HFF-Myc (cell line): ENCODE measurements at regions not wholly inside any gene's neighbourhood (a gene's known extent, or its start where the extent isn't known, plus 50 kb on each side); places are given as distances from the start of the nearest gene placed in this dataset.

ENCODE experiments used
- DNase-seq: peaks from one replicate; pipeline ENCODE4 v3.0.0-alpha.2; 2011; ENCODE audit warnings: low read depth; ENCODE audit errors: extremely low read depth
- H3K4me3 ChIP-seq: replicated peaks from 2 replicates; pipeline ENCODE4 v1.5.1; 2011; ENCODE audit warnings: low read depth, mild to moderate bottlenecking, control low read depth, low read length
- TF ChIP-seq, protein P1 (sequence below): IDR thresholded peaks from 2 replicates; pipeline ENCODE4 v1.5.1; 2012; ENCODE audit warnings: mild to moderate bottlenecking, low read depth, low read length, control low read depth; ENCODE audit errors: missing control alignments

DNA sequence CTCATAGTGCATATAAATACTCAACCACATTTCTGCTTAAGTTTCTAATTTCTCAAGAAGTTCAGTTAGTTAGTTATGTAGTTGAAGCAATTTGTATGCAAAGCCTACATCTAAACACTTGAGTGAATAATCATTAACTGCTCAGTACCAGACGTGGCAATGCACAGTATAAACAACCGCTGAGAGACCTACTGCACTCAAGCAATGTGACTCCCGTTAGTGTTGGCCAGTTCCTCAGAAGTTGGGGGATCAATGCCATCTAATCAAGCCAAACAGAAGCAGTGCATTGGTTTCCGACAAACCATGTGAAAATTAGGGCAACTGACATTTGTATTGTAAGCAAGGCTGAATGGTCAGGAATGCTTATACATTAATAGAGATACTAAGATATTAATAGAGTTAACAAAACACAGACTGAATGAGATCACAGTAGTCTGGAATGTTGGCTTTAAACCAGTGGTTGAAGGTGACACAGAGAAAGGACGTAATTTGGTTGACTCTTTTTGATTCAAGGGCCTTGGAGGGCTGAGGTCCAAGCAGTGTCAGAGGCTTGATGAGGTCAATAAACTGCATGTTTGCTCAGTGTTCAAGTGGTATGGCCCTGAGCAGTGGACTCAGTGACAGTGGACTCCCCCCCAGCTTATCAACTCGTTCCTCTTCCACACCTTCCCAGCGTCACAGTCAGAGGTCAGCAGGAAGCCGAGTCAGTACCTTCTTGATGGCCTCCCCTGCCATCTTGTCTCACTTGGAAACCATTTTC lies 255.5 kb downstream of the CTH start:
- TF ChIP-seq, protein P1, sequence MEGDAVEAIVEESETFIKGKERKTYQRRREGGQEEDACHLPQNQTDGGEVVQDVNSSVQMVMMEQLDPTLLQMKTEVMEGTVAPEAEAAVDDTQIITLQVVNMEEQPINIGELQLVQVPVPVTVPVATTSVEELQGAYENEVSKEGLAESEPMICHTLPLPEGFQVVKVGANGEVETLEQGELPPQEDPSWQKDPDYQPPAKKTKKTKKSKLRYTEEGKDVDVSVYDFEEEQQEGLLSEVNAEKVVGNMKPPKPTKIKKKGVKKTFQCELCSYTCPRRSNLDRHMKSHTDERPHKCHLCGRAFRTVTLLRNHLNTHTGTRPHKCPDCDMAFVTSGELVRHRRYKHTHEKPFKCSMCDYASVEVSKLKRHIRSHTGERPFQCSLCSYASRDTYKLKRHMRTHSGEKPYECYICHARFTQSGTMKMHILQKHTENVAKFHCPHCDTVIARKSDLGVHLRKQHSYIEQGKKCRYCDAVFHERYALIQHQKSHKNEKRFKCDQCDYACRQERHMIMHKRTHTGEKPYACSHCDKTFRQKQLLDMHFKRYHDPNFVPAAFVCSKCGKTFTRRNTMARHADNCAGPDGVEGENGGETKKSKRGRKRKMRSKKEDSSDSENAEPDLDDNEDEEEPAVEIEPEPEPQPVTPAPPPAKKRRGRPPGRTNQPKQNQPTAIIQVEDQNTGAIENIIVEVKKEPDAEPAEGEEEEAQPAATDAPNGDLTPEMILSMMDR = no peak
- no peak overlapping the region for H3K4me3 ChIP-seq
- DNase-seq = no peak

DNA sequence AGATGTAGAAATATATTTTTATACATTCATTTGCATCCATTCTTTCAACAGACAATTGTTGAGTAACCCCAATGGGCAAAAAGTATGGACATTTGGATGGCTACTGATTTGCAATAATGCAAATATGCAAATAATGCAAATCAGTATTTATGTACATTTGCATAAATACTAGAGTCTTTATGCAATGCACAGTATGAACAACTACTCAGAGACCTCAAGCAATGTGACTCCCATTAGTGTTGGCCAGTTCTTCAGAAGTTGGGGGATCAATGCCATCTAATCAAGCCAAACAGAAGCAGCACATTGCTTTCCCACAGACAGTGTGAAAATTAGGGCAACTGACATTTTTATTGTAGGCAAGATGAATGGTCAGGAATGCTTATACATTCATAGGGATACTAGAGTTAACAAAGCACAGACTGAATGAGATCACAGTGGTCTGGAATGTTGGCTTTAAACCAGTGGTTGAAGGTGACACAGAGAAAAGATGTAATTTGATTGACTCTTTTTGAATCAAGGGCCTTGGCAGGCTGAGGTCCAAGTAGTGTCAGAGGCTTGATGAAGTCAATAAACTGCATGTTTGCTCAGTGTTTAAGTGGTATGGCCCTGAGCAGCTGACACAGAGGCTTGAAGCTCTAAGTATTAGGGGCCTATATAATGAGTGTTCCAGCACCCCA lies 256.6 kb downstream of the CTH start:
- no peak overlapping the region for H3K4me3 ChIP-seq
- TF ChIP-seq, protein P1 = no peak
- DNase-seq = no peak

- DNase-seq = no peak
- H3K4me3 ChIP-seq = no peak overlapping the region
- TF ChIP-seq, protein P1 = no peak
Observed at GRCh38 chr1:70671006-70671405, 259.9 kb downstream of the CTH start.

DNA sequence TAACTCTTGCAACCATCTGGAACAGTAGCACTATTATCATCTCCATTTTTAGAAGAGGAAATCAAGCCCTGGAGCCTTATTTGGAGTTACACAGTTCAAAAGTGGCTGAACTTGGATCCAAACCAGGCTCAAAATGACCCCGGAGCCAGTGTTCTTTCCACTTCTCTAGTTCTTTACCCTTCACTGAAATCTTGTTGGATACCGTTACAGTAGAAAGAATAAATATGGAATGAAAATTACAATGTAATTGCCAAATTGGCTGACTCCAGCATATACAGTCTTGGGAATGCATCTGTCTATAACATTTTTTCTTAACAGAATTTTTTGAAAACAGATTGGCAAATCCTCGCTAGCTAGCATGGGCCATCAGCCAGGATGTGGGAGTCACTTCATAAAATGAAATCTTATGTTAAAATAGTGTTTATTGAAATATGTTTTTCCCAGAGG lies 261.4 kb downstream of the CTH start:
- H3K4me3 ChIP-seq = no peak overlapping the region
- DNase-seq = no peak
- TF ChIP-seq, protein P1 = no peak

- H3K4me3 ChIP-seq = no peak overlapping the region
- no peak for DNase-seq
- TF ChIP-seq, protein P1 = no peak
Observed at GRCh38 chr1:70674941-70675685, 264.0 kb downstream of the CTH start.

GRCh38 chr1:70675737-70676156 lies 264.7 kb downstream of the CTH start:
- no peak for DNase-seq
- TF ChIP-seq, protein P1 = no peak
- no peak overlapping the region for H3K4me3 ChIP-seq
